GM18519 (cell line): ENCODE measurements at regions not wholly inside any gene's neighbourhood (a gene's known extent, or its start where the extent isn't known, plus 50 kb on each side); places are given as distances from the start of the nearest gene placed in this dataset.

Experiments
- ATAC-seq: cut with Tn5 transposase; IDR thresholded peaks from one replicate; pipeline ENCODE4 v1.9.1; 2021; ENCODE audit warnings: mild to moderate bottlenecking, moderate library complexity; ENCODE audit not compliant: unreplicated experiment, low FRiP score

DNA sequence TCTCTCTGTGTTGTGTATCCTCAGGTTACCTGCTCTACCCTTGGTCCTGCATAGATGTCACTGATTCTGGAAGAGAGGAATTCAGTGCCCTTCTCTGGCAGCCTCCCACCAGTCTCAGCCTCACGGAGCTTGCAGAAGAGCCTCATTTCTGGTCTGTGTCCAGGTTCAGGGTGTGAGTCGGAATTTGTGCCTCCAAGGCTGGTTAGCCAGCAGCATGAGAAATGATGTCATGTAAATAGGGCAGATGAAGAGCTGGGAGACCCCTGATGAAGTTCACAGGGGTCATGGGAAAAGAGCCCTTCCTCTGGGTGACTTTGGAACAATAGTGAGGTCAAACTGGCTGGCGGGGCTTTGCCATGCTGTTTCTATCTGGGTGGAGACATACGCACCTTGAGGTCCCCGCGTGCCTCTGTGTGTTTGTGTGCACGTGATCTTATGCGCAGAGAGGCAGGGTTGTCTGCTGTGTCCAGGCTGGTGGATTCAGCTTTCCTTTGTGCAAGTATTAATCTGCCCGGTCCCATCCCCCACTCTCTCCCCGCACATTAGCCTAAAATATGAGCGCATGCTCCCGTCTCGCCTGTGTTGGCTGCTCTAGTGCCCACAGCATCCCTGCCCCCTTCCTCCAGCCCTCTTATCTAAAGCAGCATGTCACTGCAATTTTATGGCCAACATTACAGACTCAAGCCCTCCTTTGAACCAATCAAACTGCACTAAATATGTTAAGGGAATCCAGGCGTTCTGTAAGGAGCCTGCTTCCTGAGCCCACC, 256.3 kb upstream of the ZFHX3 start:
- ATAC-seq: no peak

DNA sequence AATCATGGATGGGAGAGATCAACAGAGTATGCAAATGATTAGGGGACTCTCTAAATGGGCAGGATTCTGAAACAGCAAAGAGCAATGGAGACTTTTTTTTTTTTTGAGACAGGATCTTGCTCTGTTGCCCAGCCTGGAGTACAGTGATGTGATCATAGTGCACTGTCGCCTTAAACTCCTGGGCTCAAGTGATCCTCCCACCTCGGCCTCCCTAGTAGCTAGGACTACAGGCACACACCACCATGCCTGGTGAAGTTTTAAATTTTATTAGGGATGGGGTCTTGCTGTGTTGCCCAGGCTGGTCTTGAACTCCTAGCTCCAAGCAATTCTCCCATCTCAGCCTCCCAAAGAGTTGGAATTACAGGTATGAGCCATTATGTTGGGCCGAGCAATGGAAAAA, 255.0 kb upstream of the ZFHX3 start:
- no peak for ATAC-seq

DNA sequence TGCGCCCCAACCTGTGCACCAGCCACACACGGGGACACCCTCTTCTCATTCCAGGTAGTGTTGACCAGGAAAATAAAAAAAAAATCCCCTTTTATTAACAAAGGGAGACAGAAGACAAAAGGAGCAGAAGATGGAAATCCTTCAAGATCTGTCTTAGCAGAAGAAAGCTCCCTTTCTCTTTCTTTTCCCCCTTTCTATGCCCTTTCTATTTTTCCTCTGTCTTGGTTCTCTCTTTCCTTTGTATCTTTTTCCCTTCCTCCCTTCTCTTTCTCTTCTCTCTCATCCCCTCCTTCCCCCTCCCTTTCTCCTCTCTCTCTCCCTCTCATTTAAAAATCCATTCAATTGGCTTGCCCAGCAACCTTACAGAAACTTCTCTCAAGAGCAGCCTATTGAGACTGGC, 254.1 kb upstream of the ZFHX3 start:
- no peak for ATAC-seq

DNA sequence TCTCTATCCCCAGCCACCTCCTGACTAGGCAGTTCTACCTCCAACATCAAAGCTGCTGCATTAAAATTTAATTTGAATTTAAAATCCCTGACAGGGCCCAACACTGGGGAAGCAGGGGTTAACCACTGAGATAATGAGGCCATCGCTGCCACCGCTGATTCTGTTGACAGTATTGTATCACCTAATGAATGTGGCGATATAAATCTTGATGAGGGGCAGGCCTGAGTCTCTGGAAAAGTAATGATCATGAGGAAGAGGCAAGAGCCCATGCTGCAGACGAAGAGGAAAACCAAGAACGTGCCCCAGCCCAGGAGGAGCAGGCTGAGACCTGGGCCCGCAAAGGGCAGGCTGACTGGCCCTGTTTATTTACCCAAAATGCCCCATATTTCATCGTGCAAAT, 251.4 kb upstream of the ZFHX3 start:
- ATAC-seq: no peak

DNA sequence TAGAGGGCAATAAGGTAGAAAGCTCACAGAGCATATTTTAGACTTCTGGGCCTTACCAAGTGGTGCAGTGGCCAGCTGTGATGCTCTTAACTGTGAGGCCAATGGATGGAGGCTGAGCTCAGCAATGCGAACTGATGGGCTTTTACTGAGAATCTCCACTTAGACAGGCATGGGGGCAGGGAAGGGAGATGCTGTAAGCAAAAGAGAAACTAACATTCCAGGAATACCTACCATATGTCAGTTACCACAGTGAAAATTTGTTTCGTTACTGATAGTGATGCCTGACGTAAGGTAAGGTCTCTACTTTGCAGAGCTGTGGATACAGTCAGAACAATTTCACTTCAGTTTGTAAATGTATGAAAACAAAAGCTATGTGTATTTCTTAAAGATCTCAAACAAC, 250.6 kb upstream of the ZFHX3 start:
- ATAC-seq: peak; percentile 56

DNA sequence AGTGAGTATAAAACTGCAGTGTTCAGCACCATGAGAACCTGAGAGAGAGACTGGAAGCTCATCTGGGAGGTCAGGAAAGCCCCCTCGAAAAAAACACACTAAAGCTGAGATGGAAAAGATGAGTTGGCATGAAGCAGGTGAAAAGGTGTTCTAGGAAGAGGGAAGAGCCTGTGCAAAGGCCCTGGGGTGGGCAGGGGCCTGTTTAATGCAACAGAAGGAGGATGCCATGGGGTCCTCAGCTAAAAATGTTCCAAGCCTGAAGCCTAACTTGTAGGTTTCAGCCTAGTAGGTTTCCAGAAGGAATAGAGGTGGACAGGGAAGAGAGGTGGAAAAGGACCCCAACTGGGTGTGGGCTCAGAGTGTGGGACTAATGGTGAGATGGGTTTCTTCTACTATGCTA, 242.3 kb upstream of the ZFHX3 start:
- no peak for ATAC-seq

DNA sequence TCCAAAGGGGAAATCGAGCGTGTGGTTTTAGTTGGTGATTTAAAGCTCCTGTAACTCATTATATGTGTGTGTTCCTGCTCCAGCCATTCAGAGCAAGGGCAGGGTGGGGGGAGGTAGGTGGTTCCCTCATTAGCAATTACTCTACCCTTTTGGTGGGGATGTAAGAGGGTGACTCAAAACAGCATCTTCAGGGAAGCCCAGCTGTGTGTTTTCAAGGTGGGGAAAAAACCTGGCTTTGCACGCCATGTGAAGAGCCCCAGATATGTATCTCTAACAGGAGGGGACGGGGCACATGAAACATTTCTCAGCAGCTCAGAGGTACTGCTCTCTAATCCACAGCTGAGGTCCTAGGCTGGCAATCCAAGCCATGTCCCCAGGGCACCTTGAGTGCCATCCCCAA, 241.3 kb upstream of the ZFHX3 start:
- ATAC-seq: peak; percentile 89

DNA sequence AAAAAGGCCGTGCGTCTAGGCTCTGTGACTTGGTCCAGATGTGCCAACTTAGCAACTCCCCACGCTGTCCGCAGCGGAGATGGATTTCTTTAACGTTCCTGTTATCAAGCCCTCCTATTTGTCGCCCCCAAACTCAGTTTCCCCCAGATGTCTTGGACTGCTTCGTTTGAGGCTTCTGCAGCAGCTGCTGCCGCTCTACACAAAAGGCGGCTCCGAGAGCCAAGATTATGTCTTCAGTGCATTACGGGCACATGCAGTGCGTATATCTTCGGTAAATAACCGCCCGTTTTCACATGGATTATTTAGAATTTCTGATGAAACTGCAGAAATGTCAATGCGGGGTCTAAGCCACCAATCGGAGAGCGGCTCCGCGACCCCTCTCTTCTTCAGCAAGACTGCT, 240.6 kb upstream of the ZFHX3 start:
- ATAC-seq: no peak

DNA sequence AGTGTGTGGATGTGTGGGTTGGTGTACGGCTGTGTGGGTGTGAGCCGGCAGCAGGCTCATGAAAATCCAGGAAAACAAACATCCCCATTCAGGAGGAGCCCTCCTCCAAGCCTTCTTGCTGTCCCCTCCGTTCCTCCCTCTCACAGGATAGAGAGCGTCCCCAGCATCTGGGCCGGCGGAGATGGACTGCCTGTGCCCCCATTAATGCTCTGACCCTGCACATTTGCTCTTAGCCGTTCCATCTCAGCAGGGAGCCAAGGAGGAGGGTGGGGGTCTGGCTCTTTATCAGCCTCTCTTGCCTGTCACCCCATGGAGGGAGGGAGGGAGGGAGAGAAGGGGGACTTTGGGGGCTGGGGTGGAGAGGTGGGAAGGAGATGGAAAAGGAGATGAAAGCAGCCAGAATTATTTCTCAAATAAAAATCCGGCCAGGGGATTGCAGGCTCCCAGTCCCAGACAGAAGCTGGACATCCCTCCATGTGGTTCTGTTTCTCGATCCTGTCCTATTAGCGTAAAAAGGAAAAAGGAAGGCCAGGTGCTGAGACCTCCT, 240.0 kb upstream of the ZFHX3 start:
- no peak for ATAC-seq

DNA sequence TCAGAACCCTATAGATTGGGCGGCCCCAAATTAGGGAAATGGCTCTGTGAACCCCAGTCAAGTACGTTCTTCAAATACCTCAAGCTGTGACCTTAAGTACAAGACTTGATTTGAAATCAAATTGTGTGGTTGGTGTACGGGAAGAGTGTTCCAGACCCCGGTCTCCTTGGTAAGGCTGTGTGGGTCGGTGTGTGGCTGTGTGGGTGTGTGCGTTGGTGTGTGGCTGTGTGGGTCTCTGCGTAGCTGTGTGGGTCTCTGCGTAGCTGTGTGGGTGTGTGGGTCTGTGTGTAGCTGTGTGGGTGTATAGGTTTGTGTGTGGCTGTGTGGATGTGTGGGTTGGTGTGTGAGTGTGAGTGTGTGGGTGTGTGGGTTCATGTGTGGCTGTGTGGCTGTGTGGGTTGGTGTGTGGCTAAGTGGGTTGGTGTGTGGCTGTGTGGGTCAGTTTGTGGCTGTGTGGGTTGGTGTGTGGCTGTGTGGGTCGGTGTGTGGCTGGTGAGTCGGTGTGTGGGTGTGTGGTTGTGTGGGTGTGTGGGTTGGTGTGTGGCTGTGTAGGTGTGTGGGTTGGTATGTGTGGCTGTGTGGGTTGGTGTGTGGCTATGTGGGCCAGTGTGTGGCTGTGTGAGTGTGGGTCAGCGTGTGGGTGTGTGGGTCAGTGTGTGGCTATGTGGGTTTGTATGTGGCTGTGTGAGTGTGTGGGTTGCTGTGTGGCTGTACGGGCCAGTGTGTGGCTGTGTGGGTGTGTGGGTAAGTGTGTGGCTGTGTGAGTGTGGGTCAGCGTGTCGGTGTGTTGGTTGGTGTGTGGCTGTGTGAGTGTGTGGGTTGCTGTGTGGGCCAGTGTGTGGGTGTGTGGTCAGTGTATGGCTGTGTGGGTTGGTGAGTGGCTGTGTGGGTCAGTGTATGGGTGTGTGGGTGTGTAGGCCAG, 238.7 kb upstream of the ZFHX3 start:
- ATAC-seq: no peak

DNA sequence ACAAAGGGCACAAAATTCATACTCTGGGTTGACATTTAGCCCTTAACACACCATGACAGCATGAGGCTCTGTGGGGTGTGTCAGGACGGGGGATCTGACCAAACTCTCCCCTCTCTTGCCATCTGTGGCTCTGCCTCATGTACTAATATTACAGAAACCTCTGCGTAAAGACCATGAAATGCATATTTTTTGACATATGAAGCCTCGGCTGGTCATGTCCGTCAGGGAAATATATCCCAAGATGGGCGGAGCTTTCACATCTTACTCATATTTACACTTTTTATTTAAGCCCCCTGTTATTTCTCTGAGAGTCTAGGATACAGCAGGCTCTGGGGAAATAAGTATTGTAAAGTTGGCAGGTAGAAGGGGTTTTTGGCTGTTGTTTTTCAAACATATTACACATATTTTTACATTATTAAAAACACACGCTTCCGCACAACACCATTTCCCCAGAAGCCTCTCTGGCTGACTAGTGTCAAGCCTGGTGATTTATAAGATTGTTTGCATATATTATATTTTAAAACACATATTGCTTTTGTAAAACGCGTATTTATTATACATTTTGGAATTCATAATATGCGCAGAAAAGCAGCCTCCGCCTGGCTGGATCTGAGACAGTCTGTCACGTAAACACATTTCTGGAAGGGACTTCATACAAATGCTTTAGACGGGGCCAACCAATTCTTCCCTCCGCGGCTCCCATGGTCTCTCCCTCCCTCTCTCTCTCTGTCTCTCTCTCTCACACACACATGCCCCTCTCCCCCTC, 237.7 kb upstream of the ZFHX3 start:
- ATAC-seq: no peak

DNA sequence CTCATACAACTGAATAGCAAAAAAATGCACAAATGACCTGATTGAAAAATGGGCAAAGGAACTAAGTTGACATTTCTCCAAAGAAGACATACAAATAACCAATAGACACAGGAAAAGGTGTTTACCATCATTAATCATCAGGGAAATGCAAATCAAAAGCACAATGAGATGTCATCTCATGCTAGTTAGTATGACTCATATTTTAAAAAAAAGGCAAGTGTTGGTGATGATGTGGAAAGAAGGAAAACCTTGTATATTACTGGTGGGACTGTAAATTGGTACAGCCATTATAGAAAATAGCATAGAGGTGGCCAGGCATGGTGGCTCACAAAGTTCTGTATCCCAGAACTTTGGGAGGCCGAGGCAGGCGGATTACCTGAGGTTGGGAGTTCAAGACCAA, 232.5 kb upstream of the ZFHX3 start:
- ATAC-seq: no peak

DNA sequence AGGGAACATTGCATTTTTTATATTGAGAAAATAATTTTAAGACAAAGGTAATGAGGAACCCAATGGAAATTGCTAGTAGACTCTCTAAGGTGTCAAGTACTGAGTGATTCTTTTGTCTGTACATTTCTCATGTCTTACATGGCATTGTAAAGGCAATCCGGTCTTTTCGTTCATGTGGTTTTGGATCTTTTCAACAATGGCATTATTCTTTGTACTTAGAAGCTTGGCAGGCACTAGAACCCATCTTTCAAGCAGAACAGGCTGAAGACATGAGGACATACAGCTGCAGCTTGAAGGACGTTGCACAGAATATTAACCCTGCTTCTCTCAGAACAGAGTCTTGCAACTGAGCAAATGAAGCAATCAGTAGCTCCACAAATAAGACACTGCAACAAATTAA, 231.5 kb upstream of the ZFHX3 start:
- no peak for ATAC-seq

DNA sequence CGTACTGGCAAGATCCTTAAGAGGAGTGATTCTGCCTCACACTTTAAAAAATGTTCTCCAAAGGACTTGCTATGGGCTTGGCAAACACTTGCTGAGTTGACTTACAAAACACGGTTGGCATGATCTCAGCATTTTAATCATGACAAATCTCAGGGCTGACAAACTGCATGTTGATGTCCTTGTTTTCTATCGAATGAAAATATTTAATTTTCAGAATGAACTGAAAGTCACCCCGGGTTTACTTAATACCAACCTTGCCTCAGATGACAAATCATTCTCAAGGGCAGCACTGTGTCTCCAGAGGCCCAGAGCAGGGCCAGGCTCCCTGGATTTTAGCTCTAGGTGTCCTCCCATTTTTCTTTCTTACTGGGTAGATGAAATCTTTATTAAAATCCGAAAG, 229.1 kb upstream of the ZFHX3 start:
- ATAC-seq: no peak

DNA sequence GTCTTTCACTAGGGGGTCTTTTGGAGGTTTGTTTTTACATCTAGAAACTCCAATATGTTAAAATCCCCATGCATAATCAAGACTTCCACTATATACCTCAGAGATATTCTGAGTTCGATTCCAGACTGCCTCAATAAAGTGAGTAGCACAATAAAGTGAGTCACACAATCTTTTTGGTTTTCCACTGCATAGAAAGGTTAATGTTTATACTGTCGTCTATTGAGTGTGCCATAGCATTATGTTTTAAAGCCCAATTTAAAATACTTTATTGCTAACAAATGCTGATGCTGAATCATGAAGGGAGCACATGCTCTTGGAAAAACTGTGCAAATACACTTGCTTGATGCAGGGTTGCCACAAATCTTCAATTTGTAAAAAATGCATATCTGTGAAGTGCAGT, 227.5 kb upstream of the ZFHX3 start:
- no peak for ATAC-seq

DNA sequence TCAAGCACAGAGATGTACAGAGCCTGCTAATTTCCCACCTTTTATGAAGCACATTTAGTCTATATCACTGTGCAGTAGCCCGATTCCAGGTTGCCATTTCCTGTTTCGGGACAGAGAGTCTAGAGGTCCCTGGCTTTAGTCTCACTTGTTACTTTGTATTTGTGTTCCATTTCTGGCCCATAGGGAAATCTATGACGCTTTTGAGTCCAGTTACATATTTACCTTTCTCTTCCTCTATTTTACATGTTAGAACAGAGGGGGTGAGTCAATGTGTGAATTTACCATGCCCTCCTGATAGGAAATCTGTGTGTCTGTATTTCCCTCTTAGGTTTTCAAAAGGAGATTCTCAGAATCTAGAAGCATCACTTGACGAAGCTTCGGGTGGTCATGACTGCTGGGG, 227.1 kb upstream of the ZFHX3 start:
- ATAC-seq: no peak

DNA sequence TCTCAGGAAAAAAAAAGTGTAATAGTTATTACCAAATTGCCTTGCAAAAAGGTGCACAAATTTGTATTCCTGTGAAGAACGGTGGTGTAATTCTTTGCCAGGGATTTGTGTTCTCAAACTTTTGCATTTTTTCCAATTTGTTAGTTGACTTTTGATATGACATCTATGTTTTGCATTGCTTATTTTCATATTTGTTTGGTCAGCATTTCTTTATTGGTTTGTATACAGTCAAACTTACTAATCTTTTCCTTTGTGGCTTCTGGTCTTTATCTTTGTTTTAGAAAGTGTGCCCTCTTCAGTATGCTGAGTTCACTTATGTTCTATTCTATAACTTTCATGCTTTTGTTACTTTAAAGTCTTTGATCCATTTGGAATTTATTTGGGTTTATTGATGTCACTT, 226.2 kb upstream of the ZFHX3 start:
- ATAC-seq: no peak

DNA sequence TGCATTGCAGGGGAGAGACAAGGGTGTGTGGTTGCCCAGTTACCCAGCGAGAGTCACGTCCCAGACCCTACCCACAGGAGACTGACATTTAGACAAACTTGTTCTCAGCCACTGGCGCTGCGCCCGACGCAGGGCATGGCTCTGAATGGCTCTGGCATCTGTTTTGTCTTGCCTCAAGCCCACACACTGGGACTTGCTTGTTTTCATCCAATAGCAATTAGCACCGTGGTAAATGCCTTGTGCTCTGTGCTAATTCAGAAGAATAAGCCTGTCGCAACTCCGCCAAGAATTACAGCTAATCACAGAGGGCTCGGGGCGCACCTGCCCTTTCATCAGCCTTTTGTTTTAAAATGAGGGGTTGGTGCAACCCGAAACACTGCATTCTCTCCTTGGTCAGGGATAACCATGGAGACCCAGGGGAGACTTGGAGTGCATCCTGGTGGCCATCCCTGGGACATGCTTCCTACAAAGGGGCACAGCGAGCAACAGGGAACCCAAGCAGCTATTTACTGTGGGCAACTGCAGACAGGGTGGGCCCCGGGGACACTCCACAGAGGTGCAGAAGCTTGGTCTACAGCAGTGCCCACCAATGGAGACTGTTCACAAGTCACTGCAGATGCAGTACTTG, 220.6 kb upstream of the ZFHX3 start:
- ATAC-seq: no peak

DNA sequence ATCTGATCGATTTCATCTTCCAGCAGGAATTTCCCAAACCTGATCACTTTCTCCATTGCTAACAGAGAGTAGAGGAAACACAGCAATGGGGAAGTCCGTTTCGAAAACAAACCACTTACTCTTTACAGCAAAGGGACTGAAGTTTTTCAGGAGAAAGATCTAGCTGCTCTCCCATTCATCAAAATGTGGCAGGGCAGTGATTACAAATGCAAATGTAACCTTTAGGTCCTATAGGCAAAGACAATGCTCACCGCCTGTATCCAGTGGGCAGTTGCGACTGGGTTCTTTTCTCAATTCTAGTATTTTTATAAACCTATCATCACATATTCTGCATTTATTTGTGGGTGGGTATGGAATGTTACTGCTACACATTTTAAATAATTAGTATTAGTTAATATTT, 218.0 kb upstream of the ZFHX3 start:
- no peak for ATAC-seq

DNA sequence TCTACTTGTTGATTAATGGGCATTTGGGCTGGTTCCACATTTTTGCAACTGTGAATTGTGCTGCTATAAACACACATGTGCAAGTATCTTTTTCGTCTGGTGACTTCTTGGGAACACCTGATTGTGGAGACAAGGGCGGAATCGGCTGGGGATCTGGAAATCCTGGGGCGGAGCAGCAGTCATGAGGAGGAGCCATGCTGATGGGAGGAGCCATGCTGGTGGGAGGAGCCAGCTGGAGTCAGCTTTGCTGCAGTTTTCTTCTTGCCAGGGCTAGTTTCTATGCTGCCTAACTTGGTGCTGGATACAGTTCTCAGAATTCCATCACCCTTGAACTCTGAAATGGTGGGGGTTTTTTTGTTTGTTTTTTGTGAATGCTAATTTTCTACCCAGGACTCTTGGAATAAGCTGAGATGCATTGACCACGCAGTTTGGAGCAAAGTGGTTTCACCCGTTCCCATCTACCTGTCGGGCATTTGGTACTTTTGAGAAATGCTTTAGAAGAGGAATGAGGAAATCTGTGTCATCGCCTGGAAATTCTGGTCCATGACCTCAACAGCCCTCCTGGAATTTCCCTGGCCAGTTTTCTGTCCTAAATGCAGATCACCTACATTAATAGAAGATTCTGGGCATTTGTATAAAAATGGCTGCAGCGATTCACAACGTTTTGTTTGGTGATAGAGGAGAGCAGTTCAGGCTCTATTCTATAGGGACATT, 217.4 kb upstream of the ZFHX3 start:
- no peak for ATAC-seq
